NCI-H1436 treated with DMSO at 0.1 percent for 48 hours (cell line): ENCODE measurements at regions not wholly inside any gene's neighbourhood (a gene's known extent, or its start where the extent isn't known, plus 50 kb on each side); places are given as distances from the start of the nearest gene placed in this dataset.
A peak's percentile ranks its signal among the peaks of the same experiment; 100 is the strongest.

Experiments used
- DNase-seq: peaks from one replicate; lab custom pipeline; 2025; lab: John Stamatoyannopoulos, UW

DNA sequence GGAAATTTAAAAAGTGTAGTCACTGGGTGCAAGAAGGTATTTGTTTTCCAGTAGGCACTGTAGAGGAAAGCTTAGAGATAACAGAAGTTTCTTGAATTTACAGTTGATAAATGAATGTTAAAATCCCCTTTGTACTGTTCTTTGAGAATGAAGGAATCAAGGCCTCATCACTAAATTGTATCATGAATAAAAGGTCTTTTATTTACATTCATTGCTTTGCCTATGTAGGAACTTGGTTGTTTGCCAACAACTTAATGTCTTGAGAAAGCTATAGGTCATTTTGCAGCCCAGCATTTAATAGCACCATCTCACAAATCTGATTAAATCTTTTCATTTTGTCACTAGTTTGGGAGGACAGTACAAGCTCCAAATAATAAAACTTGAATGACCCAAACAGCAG, 213.9 kb upstream of the ITGA4 start:
- no peak for DNase-seq

DNA sequence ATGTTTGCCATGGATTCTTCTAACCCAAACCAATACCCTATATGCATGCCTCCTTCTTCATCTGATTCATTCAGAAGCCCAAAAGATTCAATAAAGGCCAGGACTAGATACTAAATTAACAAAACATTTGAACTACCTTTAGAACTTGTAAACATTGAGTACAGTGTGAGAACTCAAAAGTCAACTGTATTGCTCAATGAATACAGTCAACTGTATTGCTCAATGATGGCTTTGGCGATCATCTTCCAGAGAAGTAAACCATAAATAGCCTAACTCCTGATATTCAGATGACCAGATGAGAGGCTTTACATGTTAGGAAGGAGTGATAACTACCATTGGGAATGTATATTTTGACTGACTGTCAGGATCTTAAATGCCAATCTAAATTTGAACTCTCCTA, 206.5 kb upstream of the ITGA4 start:
- DNase-seq, result no peak

DNA sequence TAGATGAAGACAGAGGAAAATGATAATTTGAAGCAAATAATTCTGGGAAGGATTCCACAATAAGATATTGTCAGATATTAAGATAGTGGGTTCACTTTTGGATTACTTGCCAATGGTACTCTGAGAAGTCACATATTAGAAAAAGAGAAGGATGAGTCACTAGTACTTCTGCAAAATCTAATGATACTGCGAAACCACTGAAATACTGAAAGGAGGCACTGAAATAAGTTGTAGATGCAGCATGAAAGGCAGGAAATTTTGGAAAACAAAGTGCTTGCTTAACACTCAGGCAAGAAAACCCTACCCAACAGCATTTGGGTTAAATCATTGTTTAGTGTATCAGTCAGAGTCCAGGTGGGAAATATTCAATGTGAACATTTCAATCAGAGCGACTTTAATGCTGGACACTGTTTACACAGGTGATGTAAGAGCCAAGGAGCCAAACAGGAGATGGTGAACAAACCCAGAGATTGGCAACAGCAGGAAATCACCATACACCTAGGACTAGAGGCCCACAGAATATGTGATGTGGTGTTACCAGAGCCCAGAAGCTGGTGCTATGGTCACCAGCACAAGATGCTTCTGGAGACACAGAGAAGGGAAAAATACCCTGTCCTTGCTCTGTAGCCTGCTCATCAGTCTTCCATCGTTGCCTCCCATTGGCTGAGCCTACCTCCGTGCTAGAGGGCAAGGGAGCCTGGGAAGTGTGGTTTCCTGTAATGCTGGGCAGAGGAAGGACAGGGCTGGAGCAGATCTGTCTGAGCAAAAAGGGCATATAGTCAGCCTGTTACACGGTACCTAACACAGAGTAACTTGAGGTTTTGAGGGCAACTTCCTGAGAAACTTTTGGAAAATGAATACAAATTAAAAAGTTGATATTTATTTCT, 204.7 kb upstream of the ITGA4 start:
- DNase-seq, result no peak

DNA sequence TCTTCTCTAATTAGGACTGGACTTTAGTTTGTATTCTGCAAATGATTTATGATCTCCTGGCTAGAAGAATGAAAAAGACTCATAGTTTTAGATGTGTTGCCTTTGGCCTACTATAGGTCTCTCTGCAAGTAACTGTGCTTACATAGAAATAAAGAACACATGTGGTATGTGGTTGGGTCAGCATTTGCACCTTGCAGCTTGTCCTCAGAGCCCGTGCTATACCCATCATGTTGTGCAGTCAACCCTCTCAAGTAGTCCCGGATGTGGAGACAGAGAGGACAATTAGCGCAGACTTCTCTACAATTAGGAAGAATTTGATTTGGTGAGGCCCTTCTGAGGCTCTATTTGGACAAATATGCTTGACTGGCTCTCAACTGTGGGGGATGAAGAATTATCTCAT, 203.7 kb upstream of the ITGA4 start:
- DNase-seq, result no peak

DNA sequence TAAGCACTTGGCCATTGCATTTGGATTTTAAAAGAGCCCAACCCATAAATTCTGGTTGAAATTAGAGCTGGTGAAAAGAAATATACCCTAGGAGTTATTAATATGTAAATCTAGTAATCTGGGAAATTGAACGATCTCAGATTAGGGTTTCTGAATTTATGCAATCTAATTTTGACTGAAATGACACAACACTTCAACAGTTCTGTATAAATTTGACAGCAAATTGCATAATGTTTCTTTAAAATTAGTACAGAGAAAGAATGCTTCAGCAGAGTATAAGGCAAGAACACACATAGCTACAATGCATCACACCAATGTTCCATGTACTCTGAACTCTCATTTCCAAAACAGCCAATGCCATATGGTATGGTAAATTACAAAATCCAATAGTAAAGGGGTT, 201.5 kb upstream of the ITGA4 start:
- no peak for DNase-seq

DNA sequence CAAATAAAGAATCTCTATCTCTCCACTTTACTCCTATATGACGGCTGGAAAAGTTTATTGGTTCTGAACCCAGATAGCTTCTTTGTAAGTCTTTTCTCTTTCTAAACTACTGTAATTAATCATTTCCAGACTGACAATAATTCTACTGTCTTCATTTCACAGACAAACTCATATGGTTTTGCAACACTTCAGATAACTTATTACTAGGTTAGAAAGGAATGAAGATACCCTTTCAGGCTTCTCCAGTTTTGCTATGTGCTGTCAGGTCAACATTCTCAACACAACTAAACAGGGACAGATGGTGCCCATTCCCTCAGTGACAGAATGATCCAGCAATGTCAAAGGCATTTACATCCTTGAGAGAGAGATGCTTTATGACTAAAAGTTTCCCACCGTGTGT, 198.5 kb upstream of the ITGA4 start:
- DNase-seq, result no peak

DNA sequence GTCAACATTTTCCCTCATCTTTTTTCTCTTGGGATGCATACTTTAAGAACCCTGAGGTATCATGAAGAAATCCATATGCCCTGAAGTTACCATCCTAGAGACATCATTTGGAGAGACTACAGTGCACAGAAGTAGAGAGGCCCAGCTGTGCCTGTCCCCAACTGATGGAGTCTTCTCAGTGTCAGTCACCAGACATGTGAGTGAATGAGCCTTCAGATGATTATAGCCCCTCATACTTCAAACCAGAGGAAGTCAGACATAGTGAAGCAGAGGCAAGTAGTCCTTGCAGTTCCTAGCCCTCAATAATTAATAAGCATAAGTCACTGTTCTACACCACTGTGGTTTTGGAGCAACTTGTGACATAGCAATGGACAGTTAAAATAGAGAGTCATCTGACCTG, 194.4 kb upstream of the ITGA4 start:
- DNase-seq, result no peak

DNA sequence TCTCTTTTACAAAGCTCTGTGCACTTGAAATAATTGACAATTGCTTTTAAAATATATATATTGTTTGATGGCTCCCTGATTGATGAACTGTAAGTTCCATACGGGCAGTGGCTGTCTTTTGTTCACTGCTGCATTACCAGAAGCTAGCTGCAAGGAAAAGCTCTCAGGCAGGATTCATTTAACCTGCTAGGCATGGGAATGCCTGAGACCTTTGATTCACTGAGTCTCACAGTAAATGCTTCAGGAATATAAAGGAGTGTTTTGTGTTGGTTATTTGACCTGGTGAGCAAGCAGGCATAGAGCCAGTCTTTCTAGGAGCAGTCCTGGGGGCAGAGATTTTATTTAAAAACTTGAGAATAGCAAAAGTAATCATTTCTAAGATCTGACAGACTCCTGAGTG, 193.2 kb upstream of the ITGA4 start:
- DNase-seq, result no peak

DNA sequence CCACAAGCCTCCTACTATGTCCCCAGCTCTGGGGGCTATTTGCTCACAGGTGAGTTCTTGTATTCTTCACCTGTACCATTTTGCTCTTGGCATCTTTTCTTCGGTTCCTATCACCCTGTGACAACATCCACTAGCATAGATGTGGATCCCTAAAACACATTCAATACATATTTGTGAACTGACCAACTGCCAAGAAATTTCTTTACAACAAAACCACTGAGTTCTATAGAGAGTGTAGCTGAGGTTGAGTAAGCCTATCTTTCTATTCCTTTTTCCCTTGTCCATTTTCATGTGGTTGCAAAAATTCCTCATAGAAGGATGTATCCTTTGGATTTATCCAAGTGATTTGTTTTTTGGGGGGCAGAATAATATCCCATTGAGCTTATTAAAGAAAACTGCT, 192.7 kb upstream of the ITGA4 start:
- no peak for DNase-seq

DNA sequence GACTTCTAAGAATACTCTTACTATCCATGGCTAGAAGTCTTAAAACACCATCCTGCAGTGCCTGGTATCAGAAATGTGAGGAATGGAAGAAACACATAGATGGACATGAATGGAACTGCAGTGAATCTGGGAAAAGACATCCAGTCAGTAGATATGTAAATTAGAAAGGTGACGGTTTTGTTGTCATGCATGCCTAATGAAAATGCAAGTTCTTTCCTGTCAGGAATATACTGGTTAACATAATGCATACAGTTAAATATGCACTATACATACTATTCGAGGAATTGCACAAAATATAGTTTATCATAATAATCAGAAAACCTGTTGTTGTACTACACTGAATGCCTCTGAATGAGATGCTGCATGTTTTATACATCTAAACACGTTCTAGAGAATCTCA, 190.6 kb upstream of the ITGA4 start:
- DNase-seq, result no peak

DNA sequence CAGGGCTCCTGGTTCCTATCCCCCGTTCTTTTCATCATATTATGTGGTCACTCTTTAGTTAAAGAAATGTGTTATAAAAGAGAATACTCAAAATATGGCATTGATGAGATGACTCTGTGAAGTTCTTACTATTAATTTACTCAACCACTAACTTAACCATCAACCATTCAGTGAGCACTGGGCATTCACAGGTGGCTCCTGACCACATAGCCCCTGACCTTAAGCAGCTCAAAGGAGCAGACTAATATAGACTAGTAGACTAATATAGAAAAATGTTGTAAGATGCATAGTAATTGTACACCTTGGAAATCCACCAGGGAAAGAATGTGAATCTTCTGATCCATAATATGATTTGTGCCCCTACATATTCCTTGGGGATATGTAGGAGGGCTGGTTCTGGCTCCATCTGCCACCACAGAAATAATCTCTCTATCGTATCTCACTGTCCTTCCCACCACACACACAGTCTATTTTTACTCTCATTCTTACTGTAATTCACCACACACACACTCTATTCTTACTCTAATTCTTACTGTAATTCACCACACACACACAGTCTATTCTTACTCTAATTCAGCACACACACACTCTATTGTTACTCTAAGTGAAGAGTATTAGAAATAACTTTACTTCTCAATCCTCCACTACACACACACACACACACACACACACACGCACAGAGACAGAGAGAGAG, 188.9 kb upstream of the ITGA4 start:
- no peak for DNase-seq

DNA sequence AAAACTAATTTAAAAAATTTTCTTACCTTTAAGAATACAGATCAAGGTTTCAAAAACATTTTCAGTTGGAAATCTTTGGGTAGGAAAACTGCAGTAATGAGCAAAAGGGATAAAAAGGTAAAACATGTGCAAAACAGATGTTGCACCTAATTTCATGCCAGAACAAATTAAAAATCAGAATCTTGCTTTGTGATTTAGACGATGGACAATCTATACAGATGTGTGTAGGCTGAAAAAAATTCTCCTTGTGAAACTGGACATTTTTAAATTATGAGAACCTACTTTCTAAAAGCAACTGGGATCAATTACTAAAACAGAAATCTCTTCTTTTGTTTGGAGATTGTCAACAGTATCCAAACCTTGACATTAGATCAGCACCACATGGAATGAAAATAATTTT, 183.2 kb upstream of the ITGA4 start:
- no peak for DNase-seq

DNA sequence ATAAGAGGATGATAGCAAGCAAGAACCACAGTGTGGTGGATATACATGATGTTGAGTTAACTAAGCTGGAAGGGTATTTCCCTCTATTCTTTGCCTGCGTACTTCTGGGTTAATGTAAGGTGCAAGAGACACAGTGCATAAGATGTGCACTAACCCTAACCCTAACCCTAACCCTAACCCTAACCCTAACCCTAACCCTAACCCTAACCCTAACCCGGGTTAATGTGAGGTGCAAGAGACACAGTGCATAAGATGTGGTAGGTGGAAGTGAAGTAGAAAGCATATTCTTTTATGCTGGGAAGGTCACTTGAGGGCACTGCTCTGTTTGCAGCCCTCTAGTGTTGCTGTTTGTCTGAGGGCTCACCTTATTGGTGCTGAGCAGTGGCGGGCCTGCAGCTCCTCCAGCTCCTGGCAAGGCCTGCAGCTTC, 181.5 kb upstream of the ITGA4 start:
- no peak for DNase-seq

DNA sequence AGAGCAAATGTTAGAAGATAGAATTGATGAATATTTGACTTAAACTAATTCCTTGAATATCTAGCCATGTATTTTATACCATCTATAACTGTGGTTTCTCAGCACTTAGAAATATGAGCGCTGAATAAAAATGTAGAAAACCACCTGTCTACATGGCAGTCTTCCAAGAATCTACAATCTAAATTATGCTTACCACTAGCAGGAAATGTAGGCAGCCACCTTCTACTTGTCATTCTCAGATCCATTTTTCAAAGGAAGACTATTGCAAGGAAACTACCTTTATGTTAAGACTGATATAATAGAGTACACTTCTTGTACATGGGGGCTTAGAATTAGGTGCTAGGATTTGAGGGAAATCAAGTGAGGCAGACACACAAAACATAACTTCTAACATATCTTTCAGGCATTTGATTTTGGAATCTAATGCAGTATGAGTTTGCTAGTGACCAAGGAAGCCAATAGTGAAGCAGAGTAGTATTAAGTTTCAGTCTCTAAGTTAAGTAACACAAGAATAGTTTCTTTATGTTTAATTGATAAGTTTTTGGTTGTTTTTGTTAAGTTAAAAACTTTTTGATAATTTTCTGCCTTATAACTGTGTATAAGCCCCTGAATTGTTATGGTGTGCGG, 175.9 kb upstream of the ITGA4 start:
- peak; percentile 39 for DNase-seq

DNA sequence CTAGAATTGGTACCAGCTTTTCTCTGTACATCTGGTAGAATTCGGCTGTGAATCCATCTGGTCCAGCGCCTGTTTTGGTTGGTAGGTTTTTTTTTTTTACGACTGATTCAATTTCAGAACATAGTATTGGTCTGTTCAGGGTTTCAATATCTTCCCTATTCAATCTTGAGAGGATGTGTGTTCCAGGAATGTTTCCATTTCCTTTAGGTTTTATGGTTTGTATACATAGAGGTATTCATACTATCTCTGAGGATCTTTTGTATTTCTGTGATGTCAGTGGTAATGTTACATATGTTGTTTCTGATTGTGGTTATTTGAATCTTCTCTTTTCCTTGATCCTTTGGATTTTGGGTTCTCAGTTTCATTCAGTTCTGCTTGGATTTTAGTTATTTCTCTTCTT, 172.1 kb upstream of the ITGA4 start:
- no peak for DNase-seq

DNA sequence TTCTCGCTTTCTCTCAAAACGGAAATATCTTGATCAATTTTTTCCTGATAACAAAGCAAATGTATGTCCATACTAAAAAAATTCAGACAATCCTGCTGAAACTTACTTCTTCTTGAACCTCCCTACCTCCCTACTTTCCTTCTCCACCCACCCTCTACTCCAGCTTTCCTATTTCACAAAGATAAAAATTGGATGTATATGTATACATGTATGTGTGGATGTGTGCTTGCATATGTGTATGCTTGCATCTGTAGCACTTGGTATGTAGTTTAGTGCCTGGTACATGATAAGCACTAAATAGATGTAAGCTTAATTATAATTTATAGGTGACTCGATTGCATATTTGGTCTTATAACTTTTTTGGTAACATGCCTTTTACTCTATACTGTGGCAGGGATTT, 167.5 kb upstream of the ITGA4 start:
- no peak for DNase-seq

DNA sequence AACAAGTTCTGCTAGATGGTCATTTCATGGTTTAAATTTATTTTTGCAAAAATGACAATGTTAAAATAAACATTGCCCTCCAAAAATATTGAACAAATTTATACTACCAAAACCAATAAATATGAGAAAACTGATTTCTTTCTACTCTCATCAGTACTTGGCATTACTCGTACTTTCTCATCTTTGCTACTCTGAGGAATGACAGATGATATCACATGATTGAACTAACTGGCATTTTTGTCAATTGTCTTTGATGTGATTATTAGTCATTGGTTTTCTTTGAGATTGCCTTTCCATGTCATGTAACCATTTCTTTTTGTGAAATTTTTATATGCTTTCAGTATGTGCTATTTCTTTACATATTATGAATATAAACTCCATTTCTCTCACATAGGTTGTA, 167.0 kb upstream of the ITGA4 start:
- no peak for DNase-seq

DNA sequence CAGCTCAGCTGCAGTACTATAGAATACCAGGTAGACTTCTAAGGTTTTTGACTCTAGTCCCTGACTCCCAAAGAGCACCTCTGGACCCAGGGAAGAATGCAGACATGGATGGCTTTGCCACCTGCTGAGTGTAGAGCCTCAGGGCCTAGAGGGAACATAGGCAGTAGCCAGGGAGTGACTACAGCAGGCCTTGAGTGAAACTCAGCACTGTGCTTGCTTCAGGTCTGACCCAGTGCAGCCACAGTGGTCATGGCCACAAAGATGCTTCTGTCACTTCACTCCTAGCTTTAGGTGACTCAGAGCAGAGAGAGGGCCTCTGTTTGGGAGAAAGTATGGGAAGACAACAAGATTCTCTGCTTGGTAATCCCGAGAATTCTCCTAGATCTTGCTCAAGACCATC, 162.2 kb upstream of the ITGA4 start:
- DNase-seq, result no peak

DNA sequence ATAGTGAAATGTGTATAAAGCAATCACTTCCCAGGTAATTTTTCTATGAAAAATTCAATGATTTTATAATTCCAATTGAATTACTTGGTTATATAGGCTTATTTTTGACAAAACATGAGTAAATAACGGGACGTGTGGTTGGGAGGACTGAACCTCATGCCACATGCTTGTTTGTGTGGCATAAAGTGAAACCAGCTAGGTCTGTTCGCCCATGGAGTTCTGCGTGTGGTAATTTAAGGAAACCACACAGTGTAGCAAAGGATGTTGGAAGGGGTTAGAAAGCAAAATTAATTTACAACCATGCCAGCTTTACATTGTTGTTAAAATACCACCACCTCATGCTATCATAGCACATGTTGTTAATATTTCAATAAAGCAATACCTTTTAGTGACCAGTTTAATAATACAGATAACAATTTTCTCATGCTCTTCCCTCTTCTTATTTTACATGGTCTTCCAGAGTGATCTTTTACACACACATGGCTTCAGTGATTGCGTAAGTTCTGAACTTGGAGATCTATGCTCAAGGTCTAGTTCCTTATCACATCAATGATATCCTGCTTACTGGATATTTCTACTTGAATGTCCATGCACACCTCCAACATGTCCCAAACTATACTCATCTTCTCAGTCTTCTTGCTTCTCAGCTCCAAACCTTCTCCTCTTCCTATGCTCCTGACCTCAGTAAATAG, 156.4 kb upstream of the ITGA4 start:
- no peak for DNase-seq

DNA sequence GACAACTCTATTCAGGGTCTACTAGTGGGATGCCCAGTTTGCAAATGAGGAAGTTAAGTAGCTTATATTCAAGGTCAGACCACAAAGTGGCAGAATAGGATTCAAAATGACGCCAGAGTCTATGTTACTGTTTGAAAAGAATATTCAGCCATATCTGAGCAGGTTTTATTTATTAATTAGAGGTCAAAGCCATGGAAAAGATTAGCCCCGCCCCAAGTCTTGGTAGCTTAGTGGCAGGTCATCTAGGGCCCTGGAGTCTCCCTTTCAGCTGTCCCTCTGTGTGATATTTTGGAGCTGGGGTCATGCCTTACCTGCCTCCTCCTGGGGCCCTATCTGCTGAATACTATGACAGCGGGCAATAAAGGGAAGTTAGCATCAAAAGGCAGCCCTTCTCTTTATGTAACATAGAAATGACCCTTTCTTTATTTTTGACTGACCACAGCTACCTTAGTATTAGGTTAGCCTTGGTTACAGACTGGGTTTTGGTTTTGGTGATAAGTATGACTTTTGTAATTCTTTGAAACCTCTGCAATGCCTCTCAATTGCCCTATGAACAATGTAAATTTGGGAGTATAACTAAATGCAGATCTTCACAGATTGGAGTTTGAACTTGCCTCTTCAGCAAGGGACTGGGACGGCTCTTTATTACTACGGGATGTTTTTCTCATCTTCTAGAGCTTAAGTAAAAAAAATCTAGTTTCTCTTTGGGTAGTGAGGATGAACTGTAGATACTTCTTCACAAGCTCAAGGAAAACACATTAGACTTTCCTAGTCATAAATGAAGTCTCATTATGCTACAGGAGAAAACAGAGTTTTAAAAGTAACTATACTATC, 153.0 kb upstream of the ITGA4 start:
- DNase-seq, result no peak

DNA sequence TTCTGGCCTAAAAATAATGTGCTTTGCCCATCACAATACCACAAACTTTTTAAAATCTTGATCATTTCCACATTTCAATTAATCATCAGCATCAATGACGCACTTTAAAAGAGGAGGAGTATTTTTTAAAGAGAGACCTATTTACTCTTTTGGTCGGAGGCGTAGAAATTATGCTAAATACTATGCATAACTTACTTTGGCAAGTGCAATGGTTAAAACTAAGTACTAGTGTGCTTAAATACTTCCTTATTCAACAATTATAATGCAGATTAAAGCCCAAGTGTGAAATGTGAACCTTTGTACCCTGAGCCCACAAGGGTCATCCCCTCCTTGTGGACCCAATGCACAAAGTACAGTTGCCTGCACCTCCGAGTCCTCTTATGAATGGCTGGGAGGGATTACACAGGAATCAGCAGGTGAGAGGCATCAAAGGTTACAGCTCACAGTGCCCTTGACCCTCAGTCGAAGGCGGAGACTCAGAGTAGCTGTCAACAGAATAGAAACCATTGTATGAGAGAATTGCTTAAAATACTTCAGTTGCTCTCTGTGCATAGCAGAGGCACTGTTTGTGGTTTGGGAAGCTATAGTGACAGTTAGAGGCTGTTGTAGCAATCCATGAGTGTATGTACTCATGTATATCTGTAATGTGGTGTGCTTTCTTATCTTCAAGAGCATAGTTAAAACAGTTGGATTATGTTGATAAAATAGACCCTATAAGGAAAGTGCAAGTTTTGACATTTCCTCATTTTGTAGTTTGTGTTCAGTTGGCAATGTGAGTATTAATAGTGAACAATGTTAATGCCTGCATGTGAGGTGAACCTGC, 151.7 kb upstream of the ITGA4 start:
- DNase-seq, result no peak
